Chondrocyte (in vitro differentiated cells): ENCODE measurements at regions not wholly inside any gene's neighbourhood (a gene's known extent, or its start where the extent isn't known, plus 50 kb on each side); places are given as distances from the start of the nearest gene placed in this dataset.

Experiments
- DNase-seq: peaks from one replicate; pipeline ENCODE4 v3.0.0; 2021; ENCODE audit warnings: mixed read lengths, low spot score
- H3K27ac Mint-ChIP-seq: one replicate; pipeline ENCODE4 v1.8.0; 2021; ENCODE audit warnings: mild to moderate bottlenecking, moderate library complexity, mixed read lengths; ENCODE audit not compliant: unreplicated experiment
- H3K27me3 Mint-ChIP-seq: 2 replicates; pipeline ENCODE4 v1.8.0; 2021; ENCODE audit warnings: low read depth, mixed read lengths
- H3K36me3 Mint-ChIP-seq: 2 replicates; pipeline ENCODE4 v1.8.0; 2021; ENCODE audit warnings: low read depth, mixed read lengths
- H3K4me1 Mint-ChIP-seq: 2 replicates; pipeline ENCODE4 v1.8.0; 2021; ENCODE audit warnings: low read depth, mild to moderate bottlenecking, mixed read lengths
- H3K4me3 Mint-ChIP-seq: one replicate; pipeline ENCODE4 v1.8.0; 2021; ENCODE audit warnings: mild to moderate bottlenecking, moderate library complexity, mixed read lengths; ENCODE audit not compliant: unreplicated experiment
- H3K9me3 Mint-ChIP-seq: 2 replicates; pipeline ENCODE4 v1.8.0; 2021; ENCODE audit warnings: low read depth, mixed read lengths
- TF ChIP-seq, protein P1 (sequence below): fragments of 200-600 bp; sonication (generic); IDR thresholded peaks from 2 replicates; pipeline ENCODE4 v1.5.0; 2021; ENCODE audit warnings: antibody characterized with exemption, mild to moderate bottlenecking, moderate library complexity

- H3K27me3 Mint-ChIP-seq: peaks cover 6% of the 10 kb centered on the region
- H3K36me3 Mint-ChIP-seq: no peaks in the 10 kb centered on the region
- no peak for DNase-seq
- H3K4me1 Mint-ChIP-seq: no peaks in the 10 kb centered on the region
- no peak overlapping the region for H3K4me3 Mint-ChIP-seq
- no peak overlapping the region for H3K27ac Mint-ChIP-seq
- TF ChIP-seq, protein P1, sequence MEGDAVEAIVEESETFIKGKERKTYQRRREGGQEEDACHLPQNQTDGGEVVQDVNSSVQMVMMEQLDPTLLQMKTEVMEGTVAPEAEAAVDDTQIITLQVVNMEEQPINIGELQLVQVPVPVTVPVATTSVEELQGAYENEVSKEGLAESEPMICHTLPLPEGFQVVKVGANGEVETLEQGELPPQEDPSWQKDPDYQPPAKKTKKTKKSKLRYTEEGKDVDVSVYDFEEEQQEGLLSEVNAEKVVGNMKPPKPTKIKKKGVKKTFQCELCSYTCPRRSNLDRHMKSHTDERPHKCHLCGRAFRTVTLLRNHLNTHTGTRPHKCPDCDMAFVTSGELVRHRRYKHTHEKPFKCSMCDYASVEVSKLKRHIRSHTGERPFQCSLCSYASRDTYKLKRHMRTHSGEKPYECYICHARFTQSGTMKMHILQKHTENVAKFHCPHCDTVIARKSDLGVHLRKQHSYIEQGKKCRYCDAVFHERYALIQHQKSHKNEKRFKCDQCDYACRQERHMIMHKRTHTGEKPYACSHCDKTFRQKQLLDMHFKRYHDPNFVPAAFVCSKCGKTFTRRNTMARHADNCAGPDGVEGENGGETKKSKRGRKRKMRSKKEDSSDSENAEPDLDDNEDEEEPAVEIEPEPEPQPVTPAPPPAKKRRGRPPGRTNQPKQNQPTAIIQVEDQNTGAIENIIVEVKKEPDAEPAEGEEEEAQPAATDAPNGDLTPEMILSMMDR: no peak
- H3K9me3 Mint-ChIP-seq: no peaks in the 10 kb centered on the region
These were observed 53.1 kb upstream of the BEND4 start for GRCh38 chr4:42205541-42205940.

- H3K9me3 Mint-ChIP-seq: peaks cover 3% of the 10 kb centered on the region
- peaks cover 6% of the 10 kb centered on the region for H3K27me3 Mint-ChIP-seq
- no peak overlapping the region for H3K27ac Mint-ChIP-seq
- no peak for DNase-seq
- H3K4me1 Mint-ChIP-seq: no peaks in the 10 kb centered on the region
- H3K36me3 Mint-ChIP-seq: no peaks in the 10 kb centered on the region
- TF ChIP-seq, protein P1: no peak
- H3K4me3 Mint-ChIP-seq: no peak overlapping the region
These were observed 64.2 kb upstream of the BEND4 start for GRCh38 chr4:42216664-42217063.

DNA sequence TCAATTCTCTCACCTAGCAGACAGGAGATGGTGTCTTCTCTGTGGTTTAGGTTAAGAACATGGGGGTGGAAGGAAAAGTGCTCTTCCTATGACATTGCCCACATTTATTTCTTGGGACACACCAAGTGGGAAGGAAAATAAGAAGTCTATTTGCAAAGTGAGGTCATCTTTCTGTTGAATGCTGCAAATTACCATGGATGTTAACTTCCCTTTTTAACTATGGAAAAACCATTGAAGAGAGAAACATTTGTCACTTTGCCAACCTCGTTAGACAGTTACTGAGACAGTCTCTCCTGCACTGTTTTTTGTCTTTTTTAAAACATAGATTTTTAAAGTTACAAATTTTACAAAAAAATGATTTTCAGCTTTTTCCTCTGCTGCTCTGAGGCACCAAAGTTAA is 72.8 kb upstream of the BEND4 start:
- Mint-ChIP-seq H3K36me3 (no peaks in the 10 kb centered on the region), H3K27ac (no peak overlapping the region), H3K9me3 (no peaks in the 10 kb centered on the region), H3K27me3 (peaks cover 12% of the 10 kb centered on the region), H3K4me3 (no peak overlapping the region), H3K4me1 (no peaks in the 10 kb centered on the region)
- TF ChIP-seq, protein P1: no peak
- DNase-seq: no peak

DNA sequence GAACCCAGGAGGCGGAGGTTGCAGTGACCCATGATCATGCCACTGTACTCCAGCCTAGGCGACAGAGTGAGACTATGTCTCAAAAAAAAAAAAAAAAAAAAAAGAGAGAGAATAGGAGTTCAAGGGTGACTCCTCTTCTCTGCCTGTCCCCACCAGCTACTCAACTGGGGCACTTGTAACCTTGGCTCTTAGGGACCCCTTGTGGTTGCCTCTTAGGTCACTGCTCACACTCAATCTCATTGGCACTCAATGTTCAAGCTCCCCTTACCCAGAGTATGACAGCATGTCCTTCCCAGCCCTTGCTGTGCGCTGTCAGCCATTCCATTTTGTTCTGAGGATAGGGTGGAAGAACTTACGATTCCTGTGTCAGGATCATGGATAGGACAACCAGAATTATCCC is 82.4 kb upstream of the BEND4 start:
- Mint-ChIP-seq H3K27ac (no peak overlapping the region), H3K4me1 (no peaks in the 10 kb centered on the region), H3K27me3 (no peaks in the 10 kb centered on the region), H3K9me3 (no peaks in the 10 kb centered on the region), H3K4me3 (no peak overlapping the region), H3K36me3 (no peaks in the 10 kb centered on the region)
- no peak for DNase-seq
- TF ChIP-seq, protein P1: no peak

GRCh38 chr4:42235304-42236021 is 83.0 kb upstream of the BEND4 start:
- H3K4me3 Mint-ChIP-seq: no peak overlapping the region
- TF ChIP-seq, protein P1: no peak
- H3K27ac Mint-ChIP-seq: no peak overlapping the region
- no peaks in the 10 kb centered on the region for H3K36me3 Mint-ChIP-seq
- no peaks in the 10 kb centered on the region for H3K9me3 Mint-ChIP-seq
- H3K4me1 Mint-ChIP-seq: no peaks in the 10 kb centered on the region
- no peak for DNase-seq
- H3K27me3 Mint-ChIP-seq: peaks cover under 1% of the 10 kb centered on the region
